ENCODE measurements at regions not wholly inside any gene's neighbourhood (a gene's known extent, or its start where the extent isn't known, plus 50 kb on each side); places are given as distances from the start of the nearest gene placed in this dataset.

GRCh38 chr2:145855142-145855541 is 1335.2 kb upstream of the ZEB2 start:
- no peak for DNase-seq
- ATAC-seq (ENCODE audit: low FRiP score), result no peak
- intact Hi-C loops (cut with DNase I), result no loop called here

GRCh38 chr2:145854039-145854755 is 1334.3 kb upstream of the ZEB2 start:
- Histone ChIP-seq H3K4me1 (ENCODE audit: control insufficient read depth in 1 of 2, insufficient read depth in 2 of 2, low read length in 2 of 2) (peaks cover 0 to 2% of the 10 kb centered on the region in 2 donors), H3K27ac (ENCODE audit: low read depth in 1 of 2, low read length in 2 of 2) (no peak overlapping the region), H3K4me3 (ENCODE audit: low read length in 2 of 2) (no peak overlapping the region), H3K36me3 (ENCODE audit: control insufficient read depth in 1 of 2, insufficient read depth in 2 of 2, low read length in 1 of 2) (no peaks in the 10 kb centered on the region), H3K9me3 (ENCODE audit: control insufficient read depth, low read length) (no peaks in the 10 kb centered on the region), H3K27me3 (ENCODE audit: control insufficient read depth in 1 of 2, insufficient read depth in 2 of 2, low read length in 1 of 2) (no peaks in the 10 kb centered on the region)
- intact Hi-C loops (cut with DNase I), result no loop called here
- WGBS, 2 donors, result 97 to 99% methylated on average over 4 of the region's 4 CpGs
- ATAC-seq (ENCODE audit: low FRiP score) (no peak), DNase-seq (no peak)

More at GRCh38 chr2:145855142-145855541, 1335.2 kb upstream of the ZEB2 start:
- no peak overlapping the region for H3K27ac ChIP-seq (ENCODE audit: low read depth in 1 of 2, low read length in 2 of 2)
- no peak overlapping the region for H3K4me3 ChIP-seq (ENCODE audit: low read length in 2 of 2)
- H3K9me3 ChIP-seq (ENCODE audit: control insufficient read depth, low read length), result no peaks in the 10 kb centered on the region
- peaks cover 0 to 2% of the 10 kb centered on the region in 2 donors for H3K4me1 ChIP-seq (ENCODE audit: control insufficient read depth in 1 of 2, insufficient read depth in 2 of 2, low read length in 2 of 2)
- no peaks in the 10 kb centered on the region for H3K36me3 ChIP-seq (ENCODE audit: control insufficient read depth in 1 of 2, insufficient read depth in 2 of 2, low read length in 1 of 2)
- 88 to 95% methylated on average over 1 of the region's 1 CpG for WGBS, 2 donors
- H3K27me3 ChIP-seq (ENCODE audit: control insufficient read depth in 1 of 2, insufficient read depth in 2 of 2, low read length in 1 of 2), result no peaks in the 10 kb centered on the region

- ATAC-seq (ENCODE audit: low FRiP score), result no peak
- H3K9me3 ChIP-seq (ENCODE audit: control insufficient read depth, low read length), result no peaks in the 10 kb centered on the region
- no peaks in the 10 kb centered on the region for H3K36me3 ChIP-seq (ENCODE audit: control insufficient read depth in 1 of 2, insufficient read depth in 2 of 2, low read length in 1 of 2)
- 24 to 25% methylated on average over 2 of the region's 2 CpGs for WGBS, 2 donors
- DNase-seq, result no peak
- no peak overlapping the region for H3K27ac ChIP-seq (ENCODE audit: low read depth in 1 of 2, low read length in 2 of 2)
- H3K27me3 ChIP-seq (ENCODE audit: control insufficient read depth in 1 of 2, insufficient read depth in 2 of 2, low read length in 1 of 2), result no peaks in the 10 kb centered on the region
- no peak overlapping the region for H3K4me3 ChIP-seq (ENCODE audit: low read length in 2 of 2)
- H3K4me1 ChIP-seq (ENCODE audit: control insufficient read depth in 1 of 2, insufficient read depth in 2 of 2, low read length in 2 of 2), result peaks cover 0 to 2% of the 10 kb centered on the region in 2 donors
- intact Hi-C loops (cut with DNase I), result no loop called here
Observed at GRCh38 chr2:145851730-145852129, 1331.8 kb upstream of the ZEB2 start.

GRCh38 chr2:145849466-145849865 is 1329.5 kb upstream of the ZEB2 start:
- ATAC-seq (ENCODE audit: low FRiP score) (no peak), DNase-seq (no peak)
- no peak overlapping the region for H3K27ac ChIP-seq (ENCODE audit: low read depth in 1 of 2, low read length in 2 of 2)
- no peaks in the 10 kb centered on the region for H3K36me3 ChIP-seq (ENCODE audit: control insufficient read depth in 1 of 2, insufficient read depth in 2 of 2, low read length in 1 of 2)
- no peak overlapping the region for H3K4me3 ChIP-seq (ENCODE audit: low read length in 2 of 2)
- 93 to 95% methylated on average over 4 of the region's 4 CpGs for WGBS, 2 donors
- intact Hi-C loops (cut with DNase I), result no loop called here
- no peaks in the 10 kb centered on the region for H3K27me3 ChIP-seq (ENCODE audit: control insufficient read depth in 1 of 2, insufficient read depth in 2 of 2, low read length in 1 of 2)
- H3K4me1 ChIP-seq (ENCODE audit: control insufficient read depth in 1 of 2, insufficient read depth in 2 of 2, low read length in 2 of 2), result peaks cover 0 to 2% of the 10 kb centered on the region in 2 donors
- no peaks in the 10 kb centered on the region for H3K9me3 ChIP-seq (ENCODE audit: control insufficient read depth, low read length)

GRCh38 chr2:145846982-145847381 is 1327.1 kb upstream of the ZEB2 start:
- Histone ChIP-seq H3K4me3 (ENCODE audit: low read length in 2 of 2) (no peak overlapping the region), H3K4me1 (ENCODE audit: control insufficient read depth in 1 of 2, insufficient read depth in 2 of 2, low read length in 2 of 2) (peaks cover 0 to 2% of the 10 kb centered on the region in 2 donors), H3K9me3 (ENCODE audit: control insufficient read depth, low read length) (no peaks in the 10 kb centered on the region), H3K36me3 (ENCODE audit: control insufficient read depth in 1 of 2, insufficient read depth in 2 of 2, low read length in 1 of 2) (no peaks in the 10 kb centered on the region), H3K27ac (ENCODE audit: low read depth in 1 of 2, low read length in 2 of 2) (no peak overlapping the region), H3K27me3 (ENCODE audit: control insufficient read depth in 1 of 2, insufficient read depth in 2 of 2, low read length in 1 of 2) (no peaks in the 10 kb centered on the region)
- intact Hi-C loops (cut with DNase I), result no loop called here
- WGBS, 2 donors, result 9 to 11% methylated on average over 4 of the region's 4 CpGs
- ATAC-seq (ENCODE audit: low FRiP score) (no peak), DNase-seq (no peak)

GRCh38 chr2:145845923-145846322 is 1326.0 kb upstream of the ZEB2 start:
- no peak overlapping the region for H3K4me3 ChIP-seq (ENCODE audit: low read length in 2 of 2)
- no peak for ATAC-seq (ENCODE audit: low FRiP score)
- 68 to 75% methylated on average over 3 of the region's 3 CpGs for WGBS, 2 donors
- H3K9me3 ChIP-seq (ENCODE audit: control insufficient read depth, low read length), result no peaks in the 10 kb centered on the region
- H3K27ac ChIP-seq (ENCODE audit: low read depth in 1 of 2, low read length in 2 of 2), result no peak overlapping the region
- no peak for DNase-seq
- intact Hi-C loops (cut with DNase I), result no loop called here
- no peaks in the 10 kb centered on the region for H3K4me1 ChIP-seq (ENCODE audit: control insufficient read depth in 1 of 2, insufficient read depth in 2 of 2, low read length in 2 of 2)
- no peaks in the 10 kb centered on the region for H3K36me3 ChIP-seq (ENCODE audit: control insufficient read depth in 1 of 2, insufficient read depth in 2 of 2, low read length in 1 of 2)
- H3K27me3 ChIP-seq (ENCODE audit: control insufficient read depth in 1 of 2, insufficient read depth in 2 of 2, low read length in 1 of 2), result no peaks in the 10 kb centered on the region

GRCh38 chr2:145845207-145845894 is 1325.4 kb upstream of the ZEB2 start:
- no peak for DNase-seq
- no peak for ATAC-seq (ENCODE audit: low FRiP score)
- no peaks in the 10 kb centered on the region for H3K27me3 ChIP-seq (ENCODE audit: control insufficient read depth in 1 of 2, insufficient read depth in 2 of 2, low read length in 1 of 2)
- H3K4me3 ChIP-seq (ENCODE audit: low read length in 2 of 2), result no peak overlapping the region
- WGBS, 2 donors, result 91 to 92% methylated on average over 2 of the region's 2 CpGs
- intact Hi-C loops (cut with DNase I), result no loop called here
- no peak overlapping the region for H3K27ac ChIP-seq (ENCODE audit: low read depth in 1 of 2, low read length in 2 of 2)
- no peaks in the 10 kb centered on the region for H3K4me1 ChIP-seq (ENCODE audit: control insufficient read depth in 1 of 2, insufficient read depth in 2 of 2, low read length in 2 of 2)
- no peaks in the 10 kb centered on the region for H3K9me3 ChIP-seq (ENCODE audit: control insufficient read depth, low read length)
- no peaks in the 10 kb centered on the region for H3K36me3 ChIP-seq (ENCODE audit: control insufficient read depth in 1 of 2, insufficient read depth in 2 of 2, low read length in 1 of 2)

- ATAC-seq (ENCODE audit: low FRiP score) (no peak), DNase-seq (no peak)
- intact Hi-C loops (cut with DNase I), result no loop called here
- Histone ChIP-seq H3K36me3 (ENCODE audit: control insufficient read depth in 1 of 2, insufficient read depth in 2 of 2, low read length in 1 of 2) (no peaks in the 10 kb centered on the region), H3K4me3 (ENCODE audit: low read length in 2 of 2) (no peak overlapping the region), H3K27me3 (ENCODE audit: control insufficient read depth in 1 of 2, insufficient read depth in 2 of 2, low read length in 1 of 2) (no peaks in the 10 kb centered on the region), H3K9me3 (ENCODE audit: control insufficient read depth, low read length) (no peaks in the 10 kb centered on the region), H3K4me1 (ENCODE audit: control insufficient read depth in 1 of 2, insufficient read depth in 2 of 2, low read length in 2 of 2) (no peaks in the 10 kb centered on the region), H3K27ac (ENCODE audit: low read depth in 1 of 2, low read length in 2 of 2) (no peak overlapping the region)
- WGBS, 2 donors, result 82 to 89% methylated on average over 3 of the region's 3 CpGs
Observed at GRCh38 chr2:145841973-145842372, 1322.1 kb upstream of the ZEB2 start.

GRCh38 chr2:145836986-145837385 is 1317.1 kb upstream of the ZEB2 start:
- Histone ChIP-seq H3K27ac (ENCODE audit: low read depth in 1 of 2, low read length in 2 of 2) (no peak overlapping the region), H3K36me3 (ENCODE audit: control insufficient read depth in 1 of 2, insufficient read depth in 2 of 2, low read length in 1 of 2) (no peaks in the 10 kb centered on the region), H3K4me3 (ENCODE audit: low read length in 2 of 2) (no peak overlapping the region), H3K9me3 (ENCODE audit: control insufficient read depth, low read length) (no peaks in the 10 kb centered on the region), H3K27me3 (ENCODE audit: control insufficient read depth in 1 of 2, insufficient read depth in 2 of 2, low read length in 1 of 2) (no peaks in the 10 kb centered on the region), H3K4me1 (ENCODE audit: control insufficient read depth in 1 of 2, insufficient read depth in 2 of 2, low read length in 2 of 2) (no peaks in the 10 kb centered on the region)
- intact Hi-C loops (cut with DNase I), result no loop called here
- DNase-seq (no peak), ATAC-seq (ENCODE audit: low FRiP score) (no peak)
- 78 to 88% methylated on average over 3 of the region's 3 CpGs for WGBS, 2 donors
